Right renal cortex interstitium (tissue), 3 donors: ENCODE measurements at regions not wholly inside any gene's neighbourhood (a gene's known extent, or its start where the extent isn't known, plus 50 kb on each side); places are given as distances from the start of the nearest gene placed in this dataset.
"Not testable (repeated sequence)": the region's sequence is repeated elsewhere in the genome, so short reads cannot be mapped to it uniquely, and the experiment has no call there.

ENCODE experiments used
- DNase-seq, 3 donors: peaks; one replicate each; pipeline ENCODE4 v3.0.0-alpha.2; 2013; ENCODE audit warnings: low read depth in 3 of 3, low spot score in 2 of 3

DNA sequence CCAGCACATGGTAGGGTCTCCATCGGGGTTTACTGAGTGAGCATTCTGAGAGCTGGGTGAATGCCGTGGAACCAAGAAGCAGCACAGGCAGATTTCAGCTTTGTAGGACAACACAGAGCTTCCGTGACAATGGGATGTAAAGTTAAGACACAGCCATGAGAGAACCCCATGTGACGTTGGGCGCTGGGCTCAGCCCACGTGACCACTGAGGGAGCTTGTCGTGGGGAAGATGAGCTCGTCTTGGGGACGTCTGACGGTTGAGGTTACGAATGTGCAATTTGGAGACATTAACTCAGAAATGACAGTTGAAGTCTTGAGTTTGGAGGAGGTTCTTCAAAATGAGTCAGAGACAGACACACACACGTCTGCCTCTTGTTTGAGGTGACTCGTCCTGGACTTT lies 51.5 kb upstream of the MUC20 start:
- not testable (repeated sequence) for DNase-seq

DNA sequence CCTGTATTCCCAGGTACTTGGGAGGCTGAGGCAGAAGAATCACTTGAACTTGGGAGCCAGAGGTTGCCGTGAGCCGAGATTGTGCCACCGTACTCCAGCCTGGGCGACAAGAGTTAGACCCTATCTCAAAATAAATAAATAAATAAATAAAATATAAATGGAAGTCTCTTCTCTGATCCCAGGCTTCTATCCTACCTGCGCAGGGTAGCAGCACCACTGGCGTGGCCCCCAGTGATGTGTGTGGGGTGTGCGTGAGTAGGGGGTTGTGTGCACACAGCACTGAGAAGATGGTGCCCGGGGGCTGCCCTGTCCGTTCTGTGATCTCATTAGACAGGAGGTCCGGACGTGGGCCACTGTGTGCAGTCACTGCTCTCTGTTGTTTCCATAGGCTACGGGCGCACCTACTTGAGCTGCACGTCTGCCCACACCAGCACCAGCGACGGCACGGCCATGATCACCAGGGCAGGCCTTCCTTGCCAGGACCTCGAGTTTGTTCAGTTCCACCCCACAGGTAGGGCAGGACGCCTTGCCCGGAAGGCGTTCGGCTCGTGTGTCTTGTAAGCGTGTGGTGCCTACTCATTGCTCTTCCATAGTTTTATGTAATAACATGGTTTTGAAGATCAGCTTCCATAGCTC lies 52.5 kb upstream of the MUC20 start:
- not testable (repeated sequence) for DNase-seq

DNA sequence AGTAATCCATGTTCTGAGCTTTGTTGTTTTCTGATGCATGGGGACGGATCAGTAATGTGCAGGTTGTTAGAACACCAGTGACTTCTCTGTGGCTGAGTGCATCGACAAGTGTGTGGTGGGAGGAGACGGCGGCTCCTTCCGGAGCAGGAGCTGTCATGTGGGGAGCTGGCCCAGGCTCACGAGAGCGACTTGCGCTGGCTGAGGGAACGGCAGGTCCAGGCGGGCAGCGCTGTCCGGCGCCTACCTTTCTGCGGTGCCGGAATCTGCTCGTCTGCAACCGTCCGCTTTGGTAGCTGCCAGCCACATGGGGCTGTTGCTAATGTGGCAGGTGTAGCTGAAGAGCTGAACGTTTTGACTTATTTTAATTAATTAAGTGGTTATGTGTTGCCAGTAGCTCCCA lies 55.5 kb upstream of the MUC20 start:
- DNase-seq: not testable (repeated sequence)

DNA sequence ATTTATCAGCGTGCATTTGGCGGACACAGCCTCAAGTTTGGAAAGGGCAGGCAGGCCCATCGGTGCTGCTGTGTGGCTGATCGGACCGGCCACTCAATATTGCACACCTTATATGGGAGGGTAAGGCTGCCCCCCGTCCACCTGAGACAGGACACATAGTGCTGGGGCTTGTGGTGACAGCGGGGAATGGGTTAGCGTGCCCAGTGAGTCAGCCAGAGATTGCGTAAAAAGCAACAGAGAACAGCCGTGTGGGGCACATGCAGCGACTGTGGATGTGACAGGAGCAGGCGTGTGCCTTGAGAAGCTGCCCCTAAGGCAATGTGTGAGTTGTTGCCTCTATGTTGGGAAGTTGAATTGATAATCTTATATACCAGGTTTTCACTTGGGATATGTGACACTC lies 56.6 kb upstream of the MUC20 start:
- DNase-seq: not testable (repeated sequence)

DNA sequence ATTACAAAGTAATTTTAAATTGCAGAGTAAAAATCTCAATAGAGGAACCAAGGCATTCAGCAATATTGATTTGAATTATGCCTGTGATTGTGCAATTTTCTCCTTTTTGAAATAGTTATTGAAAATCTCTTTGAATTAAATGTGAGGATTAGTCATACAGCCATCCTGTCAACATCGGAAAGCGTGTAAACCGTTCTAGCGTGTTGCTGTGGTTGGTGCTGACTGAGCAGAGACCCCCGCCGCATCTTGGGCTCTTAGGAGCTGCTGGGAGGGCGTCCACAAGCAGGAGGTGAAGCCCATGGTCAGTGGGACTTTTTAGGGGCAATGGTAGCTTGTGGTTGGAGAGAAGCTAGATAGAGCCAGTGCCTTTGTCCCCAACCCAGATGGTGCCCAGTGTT lies 61.6 kb upstream of the MUC20 start:
- not testable (repeated sequence) for DNase-seq

DNA sequence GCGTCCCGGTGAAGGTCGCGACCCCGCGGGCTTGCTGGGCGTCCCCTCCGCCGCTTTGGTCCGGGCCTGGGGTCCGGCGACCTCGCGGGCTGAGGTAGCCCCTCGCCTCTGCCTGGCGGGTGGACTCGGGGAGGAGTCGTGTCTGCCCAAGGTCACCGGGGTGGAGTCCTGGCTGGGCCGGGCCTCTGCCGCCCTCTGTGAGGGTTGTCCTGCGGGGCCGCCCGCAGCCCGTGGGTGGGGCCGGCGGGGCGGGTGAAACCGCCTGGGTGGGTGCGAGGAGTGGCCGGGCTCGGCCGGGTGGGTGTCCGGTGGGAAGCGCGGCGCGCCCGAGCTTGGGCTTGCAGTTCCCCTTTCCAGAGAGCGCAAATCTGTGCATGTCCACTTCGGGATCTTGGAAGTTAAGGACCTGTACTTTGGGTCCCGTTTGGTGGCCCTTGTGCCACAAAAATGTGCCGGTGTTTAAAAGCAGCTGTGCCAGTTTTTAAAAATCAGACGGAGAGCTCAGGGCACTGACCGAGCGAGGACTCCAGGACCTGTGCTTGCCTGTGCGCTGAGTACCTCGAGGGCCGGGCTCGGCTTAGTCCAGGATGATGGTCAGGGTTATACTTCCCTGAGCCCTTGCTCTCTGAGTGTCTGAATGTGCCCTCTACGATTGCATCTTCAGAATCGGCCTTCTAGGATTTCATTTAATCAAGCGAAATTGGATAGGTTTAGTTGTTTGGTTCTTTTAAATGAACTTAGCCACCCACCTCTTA lies 62.2 kb upstream of the MUC20 start:
- DNase-seq: not testable (repeated sequence)

DNA sequence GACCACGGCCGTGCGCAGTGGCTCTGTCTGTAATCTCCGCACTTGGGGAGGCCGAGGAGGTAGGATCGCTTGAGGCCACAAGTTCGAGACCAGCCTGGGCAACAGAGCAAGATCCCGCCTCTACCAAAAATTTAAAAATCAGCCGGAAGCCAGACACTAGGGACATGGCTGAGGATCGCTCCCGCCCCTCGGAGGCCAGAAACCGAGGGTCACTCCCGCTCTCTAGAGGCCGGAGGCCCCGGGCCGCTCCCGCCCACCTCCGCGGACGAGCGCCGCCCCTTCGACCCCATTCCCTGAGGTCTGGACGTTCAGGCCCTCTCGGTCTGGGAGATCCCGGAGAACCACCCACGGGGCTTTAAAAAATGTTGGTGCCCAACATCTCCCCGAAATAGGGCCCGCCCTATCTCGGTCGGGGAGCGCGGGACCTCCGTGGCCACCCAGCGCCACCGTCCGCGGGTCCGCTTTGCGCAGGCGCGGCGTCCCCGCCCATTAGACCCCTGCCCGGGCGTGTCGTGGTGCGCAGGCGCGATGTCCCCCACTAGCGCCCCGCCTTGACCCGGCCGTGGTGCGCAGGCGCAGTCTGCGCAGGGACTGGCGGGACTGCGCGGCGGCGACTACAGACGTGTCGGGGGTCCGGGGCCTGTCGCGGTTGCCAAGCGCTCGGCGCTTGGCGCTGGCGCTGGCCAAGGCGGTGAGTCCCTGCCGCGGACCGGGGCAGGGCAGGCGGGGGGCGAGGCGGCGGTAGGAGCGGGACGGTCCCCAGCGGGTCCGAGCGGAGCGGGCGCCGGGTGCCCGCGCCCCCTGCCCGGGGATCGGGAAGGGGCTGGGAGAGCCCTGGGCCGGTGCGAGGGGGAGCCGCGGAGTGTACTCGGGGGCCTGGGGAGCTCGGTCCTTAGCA lies 63.1 kb upstream of the MUC20 start:
- peak; percentile 36 to 70 (median 62) for DNase-seq

DNA sequence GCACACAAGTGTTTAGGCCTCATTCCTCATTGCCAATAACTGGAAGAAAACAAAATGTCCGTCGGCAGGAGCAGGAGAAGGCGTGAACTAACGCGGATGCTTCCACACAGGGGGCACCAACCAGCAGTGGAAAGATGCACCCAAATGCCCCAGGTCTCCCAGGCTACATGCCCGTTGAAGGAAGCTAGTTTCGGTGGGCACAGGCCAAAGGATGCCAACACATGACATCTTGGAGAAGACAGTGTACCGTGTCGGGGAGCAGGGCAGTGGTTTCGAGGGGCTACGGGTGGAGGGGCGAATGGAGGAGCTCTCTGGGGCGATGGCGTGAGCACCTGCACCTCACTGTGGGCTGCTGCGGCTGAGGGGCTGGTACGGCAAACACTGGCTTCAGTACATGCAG lies 64.7 kb upstream of the MUC20 start:
- not testable (repeated sequence) for DNase-seq

DNA sequence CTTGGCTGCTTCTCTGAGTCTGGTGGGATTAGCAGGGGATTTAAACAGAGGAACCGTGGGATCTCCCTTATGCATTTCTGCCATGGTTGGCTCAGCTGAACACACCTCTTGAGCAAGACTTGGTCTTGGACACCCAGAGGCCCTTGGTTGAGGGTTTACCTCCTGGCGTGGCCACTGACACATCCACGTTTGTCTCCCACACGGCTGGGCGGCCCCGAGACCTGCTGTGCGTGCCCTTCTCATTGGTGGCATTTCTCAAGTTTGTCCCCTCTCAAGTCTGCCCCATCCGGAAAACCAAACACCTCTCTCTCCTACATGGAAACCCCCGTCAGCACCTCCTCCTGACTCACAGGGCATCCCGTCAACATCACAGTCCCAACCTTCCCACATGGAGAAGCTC lies 66.0 kb upstream of the MUC20 start:
- not testable (repeated sequence) for DNase-seq

DNA sequence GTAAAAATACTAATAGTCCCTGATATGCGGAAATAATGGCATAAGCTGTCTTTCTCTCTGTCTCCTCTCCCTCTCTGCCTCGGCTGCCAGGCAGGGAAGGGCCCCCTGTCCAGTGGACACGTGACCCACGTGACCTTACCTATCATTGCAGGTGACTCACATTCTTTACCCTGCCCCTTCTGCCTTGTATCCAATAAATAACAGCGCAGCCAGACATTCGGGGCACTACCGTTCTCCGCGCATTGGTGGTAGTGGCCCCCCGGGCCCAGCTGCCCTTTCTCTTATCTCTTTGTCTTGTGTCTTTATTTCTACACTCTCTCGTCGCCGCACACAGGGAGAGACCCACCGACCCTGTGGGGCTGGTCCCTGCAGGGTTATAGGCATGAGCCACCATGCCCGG lies 66.6 kb upstream of the MUC20 start:
- DNase-seq: not testable (repeated sequence)

DNA sequence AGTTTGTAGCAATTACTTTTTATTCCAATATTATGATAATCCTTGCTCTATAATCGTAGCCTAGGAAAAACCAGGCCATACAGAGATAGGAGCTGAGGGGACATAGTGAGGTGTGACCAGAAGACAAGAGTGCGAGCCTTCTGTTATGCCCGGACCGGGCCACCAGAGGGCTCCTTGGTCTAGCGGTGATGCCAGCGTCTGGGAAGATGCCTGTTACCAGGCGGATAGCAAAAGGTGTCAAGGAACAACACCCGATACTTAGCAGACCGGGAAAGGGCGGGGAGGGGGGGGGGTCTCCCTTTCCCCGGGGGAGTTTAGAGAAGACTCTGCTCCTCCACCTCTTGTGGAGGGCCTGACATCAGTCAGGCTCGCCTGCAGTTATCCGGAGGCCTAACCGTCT lies 67.1 kb upstream of the MUC20 start:
- DNase-seq: not testable (repeated sequence)

DNA sequence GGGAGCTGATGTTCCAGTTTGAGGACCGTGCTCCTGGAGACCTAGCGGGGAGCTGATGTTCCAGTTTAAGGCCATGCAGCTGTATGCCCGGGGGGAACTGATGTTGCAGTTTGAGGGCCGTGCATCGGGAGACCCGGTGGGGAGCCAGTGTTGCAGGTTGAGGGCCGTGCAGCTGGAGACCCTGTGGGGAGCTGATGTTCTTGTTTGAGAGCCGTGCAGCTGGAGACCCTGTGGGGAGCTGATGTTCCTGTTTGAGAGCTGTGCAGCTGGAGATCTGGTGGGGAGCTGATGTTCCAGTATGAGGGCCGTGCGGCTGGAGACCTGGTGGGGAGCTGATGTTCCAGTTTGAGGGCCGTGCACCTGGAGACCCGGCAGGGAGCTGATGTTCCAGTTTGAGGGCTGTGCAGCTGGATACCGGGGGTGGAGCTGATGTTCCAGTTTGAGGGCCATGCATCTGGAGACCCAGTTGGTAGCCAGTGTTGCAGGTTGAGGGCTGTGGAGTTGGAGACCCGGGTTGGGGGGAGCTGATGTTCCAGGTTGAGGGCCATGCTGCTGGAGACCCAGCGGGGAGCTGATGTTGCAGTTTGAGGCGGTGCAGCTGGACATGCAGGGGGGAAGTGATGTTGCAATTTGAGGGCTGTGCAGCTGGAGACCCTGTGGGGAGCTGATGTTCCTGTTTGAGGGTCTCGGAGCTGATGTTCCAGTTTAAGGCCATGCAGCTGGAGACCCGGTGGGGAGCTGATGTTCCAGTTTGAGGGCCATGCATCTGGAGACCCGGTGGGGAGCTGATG lies 64.4 kb upstream of the APOD start:
- DNase-seq: not testable (repeated sequence)

DNA sequence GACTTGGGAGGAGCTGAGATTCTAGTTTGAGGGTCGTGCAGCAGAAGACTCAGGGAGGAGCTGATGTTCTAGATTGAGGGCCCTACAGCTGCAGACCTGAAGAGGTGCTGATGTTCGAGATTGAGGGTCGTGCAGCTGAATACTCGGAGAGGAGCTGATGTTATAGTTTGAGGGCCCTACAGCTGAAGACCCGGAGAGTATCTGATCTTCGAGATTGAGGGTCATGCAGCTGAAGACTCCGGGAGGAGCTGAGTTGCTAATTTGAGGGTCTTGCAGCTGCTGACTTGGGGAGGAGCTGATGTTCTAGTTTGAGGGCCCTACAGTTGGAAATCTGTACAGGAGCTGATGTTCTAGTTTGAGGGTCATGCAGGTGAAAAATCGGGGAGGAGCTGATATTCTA lies 62.1 kb upstream of the APOD start:
- DNase-seq: not testable (repeated sequence)

DNA sequence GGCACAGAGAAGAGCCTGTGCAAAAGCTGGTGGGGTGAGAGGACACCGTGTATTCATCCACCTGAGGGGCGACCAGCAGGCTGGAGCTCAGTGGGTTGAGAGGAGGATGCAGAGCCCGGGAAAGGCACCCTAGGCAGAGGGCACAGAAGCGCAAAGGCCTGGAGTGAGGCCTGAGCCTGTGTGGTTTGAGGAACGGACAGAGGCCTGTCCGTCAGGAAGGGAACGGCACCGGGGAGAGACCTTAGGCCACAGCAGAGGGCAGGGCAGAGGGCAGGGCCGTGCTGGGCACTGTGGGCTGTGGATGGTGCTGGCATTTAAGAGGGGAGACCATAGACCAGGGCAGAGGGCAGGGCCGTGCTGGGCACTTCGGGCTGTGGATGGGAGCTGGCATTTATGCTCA lies 59.5 kb upstream of the APOD start:
- not testable (repeated sequence) for DNase-seq

DNA sequence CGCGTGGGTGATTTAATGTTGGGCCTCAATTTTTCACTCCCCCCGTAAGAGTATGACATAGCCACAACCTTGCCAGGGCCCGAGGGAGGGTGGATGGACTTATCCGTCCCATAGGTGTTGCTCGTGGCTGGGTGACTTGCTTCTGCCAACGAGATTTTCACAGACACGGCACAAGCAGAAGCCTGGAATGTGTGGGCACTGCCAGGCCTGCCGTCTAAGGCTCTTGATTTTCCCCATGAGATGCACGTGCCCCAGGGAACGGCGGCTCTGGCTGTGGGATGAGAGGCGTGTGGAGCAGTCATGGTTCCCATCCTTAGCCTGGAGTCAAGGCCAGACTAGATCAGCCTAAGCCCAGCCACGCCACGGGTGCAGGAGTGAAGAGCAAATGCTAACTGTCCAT lies 58.6 kb upstream of the APOD start:
- not testable (repeated sequence) for DNase-seq

DNA sequence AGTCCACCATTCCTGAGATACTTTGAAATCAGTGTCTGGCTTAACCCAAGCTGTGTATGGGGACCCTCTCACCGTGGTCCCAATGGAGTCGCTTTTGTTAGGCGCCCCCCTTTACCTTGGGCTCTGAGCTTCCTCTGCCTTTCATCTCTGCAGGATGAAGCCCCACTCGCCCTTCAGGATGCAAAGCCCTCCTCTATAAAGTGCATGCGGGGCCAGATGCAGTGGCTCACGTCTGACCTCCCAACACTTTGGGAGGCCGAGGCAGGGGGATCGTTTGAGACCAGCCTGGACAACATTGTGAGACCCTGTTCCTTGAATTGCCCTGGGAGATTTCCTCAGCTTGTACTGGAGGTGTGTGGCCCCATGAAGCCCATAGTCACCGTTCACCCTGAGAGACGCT lies 54.7 kb upstream of the APOD start:
- not testable (repeated sequence) for DNase-seq

DNA sequence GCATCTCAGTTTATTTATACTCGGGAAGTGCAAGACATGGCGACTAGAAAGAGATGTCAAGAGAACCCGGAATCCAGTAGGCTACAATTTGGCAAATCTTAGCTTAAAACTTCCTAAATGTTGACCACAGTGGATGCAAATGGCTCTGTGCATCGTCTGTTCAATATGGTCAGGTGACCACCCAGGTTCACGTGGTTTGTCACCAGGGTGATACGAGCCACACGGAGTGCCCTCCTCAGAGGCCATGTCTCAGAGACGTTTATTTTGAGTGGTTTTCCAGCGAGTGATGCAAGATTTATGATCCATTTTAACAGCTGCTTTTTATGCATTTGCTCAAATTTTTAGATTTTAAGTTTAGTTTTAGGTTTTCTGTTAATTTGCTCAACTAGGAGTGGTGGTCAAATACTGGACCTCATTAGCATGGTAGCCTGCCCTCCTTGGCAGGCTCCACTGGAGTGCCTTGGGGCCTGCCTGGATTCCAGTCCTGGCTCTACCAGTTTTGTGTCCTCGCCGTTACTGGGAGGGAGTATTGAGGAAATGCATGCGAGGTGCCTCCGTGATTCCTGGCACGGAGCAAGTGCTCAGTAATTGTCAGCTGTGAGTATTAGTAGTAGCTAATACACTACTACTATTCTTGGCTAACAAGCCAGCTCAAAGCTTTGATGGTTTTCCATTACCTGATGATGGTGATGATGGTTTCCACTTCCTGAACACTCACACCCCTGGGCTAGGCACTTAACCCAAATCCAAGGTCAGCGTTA lies 53.9 kb upstream of the APOD start:
- DNase-seq: not testable (repeated sequence)

DNA sequence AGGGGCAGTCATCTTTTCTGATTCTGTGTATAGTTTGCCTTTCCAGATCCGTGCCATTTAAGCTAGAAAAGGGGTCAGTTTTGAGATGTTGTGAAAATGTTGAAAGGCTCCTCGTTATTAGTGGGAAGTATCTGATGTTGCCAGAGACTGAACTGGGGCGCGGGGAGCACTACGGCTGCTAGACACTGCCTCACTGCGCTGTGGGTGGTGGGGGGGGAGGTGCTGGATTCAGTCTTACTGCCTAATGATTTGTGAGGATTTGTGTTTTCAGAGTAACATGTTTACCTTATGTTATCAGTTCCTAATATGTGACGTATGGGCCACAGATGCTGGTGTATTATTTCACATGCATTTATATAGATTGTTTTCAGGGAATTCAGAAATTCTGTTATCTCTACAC lies 53.3 kb upstream of the APOD start:
- DNase-seq: not testable (repeated sequence)

DNA sequence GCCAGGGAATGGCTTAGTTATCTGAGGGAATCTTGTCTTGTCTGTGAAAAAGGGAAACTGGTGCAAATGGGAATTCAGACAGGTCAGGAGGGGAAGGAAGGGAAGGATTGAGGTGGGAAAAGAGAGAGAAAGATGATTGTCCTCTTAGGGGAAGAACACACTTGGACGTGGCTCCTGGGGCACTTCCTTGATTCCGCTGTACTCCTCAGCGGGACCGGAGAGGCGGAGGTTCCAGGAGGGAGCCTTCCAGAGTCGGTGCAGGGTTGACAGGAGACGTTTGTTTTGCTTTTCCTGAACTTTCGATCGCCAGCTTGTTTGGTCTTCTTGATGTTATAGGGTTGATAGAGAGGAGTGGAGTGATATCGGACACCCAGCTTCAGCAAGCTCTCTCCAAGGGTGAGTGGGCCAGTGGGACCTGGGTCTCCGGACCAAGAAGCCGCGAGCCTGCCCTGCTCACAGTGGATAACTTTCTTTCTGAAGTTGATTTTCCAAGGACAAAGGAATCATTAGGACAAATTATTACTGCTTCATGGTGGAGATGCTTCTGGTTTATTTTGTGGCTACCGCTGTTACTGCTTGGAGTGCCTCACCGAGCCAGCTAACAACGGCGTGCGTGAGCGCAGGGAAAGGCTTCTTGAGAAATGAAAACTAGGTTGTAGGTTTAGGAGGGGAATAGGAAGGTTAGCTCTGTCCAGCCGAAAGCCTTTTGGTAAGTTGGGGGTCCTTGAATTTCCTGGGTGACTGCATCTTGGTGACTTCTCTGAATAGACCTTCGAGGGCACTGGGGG lies 52.4 kb upstream of the APOD start:
- not testable (repeated sequence) for DNase-seq
